OCI-LY1 (cell line): ENCODE measurements at regions not wholly inside any gene's neighbourhood (a gene's known extent, or its start where the extent isn't known, plus 50 kb on each side); places are given as distances from the start of the nearest gene placed in this dataset.
A peak's percentile ranks its signal among the peaks of the same experiment; 100 is the strongest.

ENCODE experiments used
- H2AFZ ChIP-seq: fragments of 200-600 bp; sonication (generic), shearing (Covaris generic); 2 replicates; pipeline ENCODE4 v1.6.0; 2014; ENCODE audit warnings: antibody characterized with exemption, mild to moderate bottlenecking, low read length
- H3F3A ChIP-seq: fragments of 200-600 bp; sonication (generic), shearing (Covaris generic); 2 replicates; pipeline ENCODE4 v1.6.0; 2014; ENCODE audit warnings: mild to moderate bottlenecking, antibody characterized with exemption, low read length, moderate library complexity; ENCODE audit not compliant: insufficient read depth
- H3K27ac ChIP-seq: fragments of 200-600 bp; sonication (generic); 2 replicates; pipeline ENCODE4 v1.5.1; 2014; ENCODE audit warnings: low read length, mixed run types, mild to moderate bottlenecking, low read depth; ENCODE audit not compliant: poor library complexity, severe bottlenecking
- H3K27me3 ChIP-seq: fragments of 200-600 bp; sonication (generic); 2 replicates; pipeline ENCODE4 v1.6.0; 2014; ENCODE audit warnings: antibody characterized with exemption, mild to moderate bottlenecking, low read length, moderate library complexity; ENCODE audit not compliant: insufficient read depth
- H3K36me3 ChIP-seq: fragments of 200-600 bp; sonication (generic); 2 replicates; pipeline ENCODE4 v1.6.1; 2014; ENCODE audit warnings: mild to moderate bottlenecking, antibody characterized with exemption, low read length, moderate library complexity, mixed read lengths; ENCODE audit not compliant: insufficient read depth
- H3K4me1 ChIP-seq: fragments of 200-600 bp; sonication (generic); 2 replicates; pipeline ENCODE4 v1.5.1; 2014; ENCODE audit warnings: mild to moderate bottlenecking, low read length, moderate library complexity; ENCODE audit not compliant: insufficient read depth, severe bottlenecking
- H3K4me2 ChIP-seq: fragments of 200-600 bp; sonication (generic), shearing (Covaris generic); 2 replicates; pipeline ENCODE4 v1.6.1; 2014; ENCODE audit warnings: low read length
- H3K4me3 ChIP-seq: fragments of 200-600 bp; sonication (generic); 2 replicates; pipeline ENCODE4 v1.5.1; 2014; ENCODE audit warnings: low read length, low read depth, mild to moderate bottlenecking, mixed read lengths; ENCODE audit not compliant: poor library complexity, severe bottlenecking
- H3K79me2 ChIP-seq: fragments of 200-600 bp; shearing (Covaris generic); 2 replicates; pipeline ENCODE4 v1.6.1; 2016; ENCODE audit warnings: mixed run types, low read length, mixed read lengths; ENCODE audit not compliant: insufficient read depth
- H3K9ac ChIP-seq: fragments of 200-600 bp; sonication (generic), shearing (Covaris generic); 2 replicates; pipeline ENCODE4 v1.6.1; 2014; ENCODE audit warnings: mild to moderate bottlenecking, low read length, mixed read lengths
- H3K9me2 ChIP-seq: fragments of 200-600 bp; sonication (generic), shearing (Covaris generic); 2 replicates; pipeline ENCODE4 v1.6.1; 2014; ENCODE audit warnings: low read depth, mild to moderate bottlenecking, low read length, mixed read lengths
- H3K9me3 ChIP-seq: fragments of 200-600 bp; shearing (Covaris generic); 2 replicates; pipeline ENCODE4 v1.6.1; 2014; ENCODE audit warnings: low read length, mixed read lengths
- H4K20me1 ChIP-seq: fragments of 200-600 bp; sonication (generic), shearing (Covaris generic); 2 replicates; pipeline ENCODE4 v1.6.0; 2016; ENCODE audit warnings: mild to moderate bottlenecking, low read length; ENCODE audit not compliant: insufficient read depth
- CTCF ChIP-seq: fragments of 200-600 bp; sonication (generic), shearing (Covaris generic); IDR thresholded peaks from 2 replicates; pipeline ENCODE4 v1.5.1; 2017; ENCODE audit warnings: mild to moderate bottlenecking, antibody characterized with exemption, low read length, moderate library complexity, mixed read lengths
- EZH2 ChIP-seq: fragments of 200-600 bp; sonication (generic), shearing (Covaris generic); IDR thresholded peaks from 2 replicates; pipeline ENCODE4 v1.8.0; 2017; ENCODE audit warnings: borderline replicate concordance, mixed run types, mild to moderate bottlenecking, antibody characterized with exemption, low read length, moderate library complexity, mixed read lengths

GRCh38 chr13:63481334-63481733 is 2065.7 kb upstream of the PCDH20 start:
- H3K27ac ChIP-seq = no peak overlapping the region
- H3K4me2 ChIP-seq = no peak overlapping the region
- H4K20me1 ChIP-seq = no peaks in the 10 kb centered on the region
- no peak for TF ChIP-seq EZH2
- no peaks in the 10 kb centered on the region for H3K4me1 ChIP-seq
- H2AFZ ChIP-seq = no peak overlapping the region
- no peaks in the 10 kb centered on the region for H3K9me2 ChIP-seq
- H3K4me3 ChIP-seq = no peak overlapping the region
- H3K9me3 ChIP-seq = no peaks in the 10 kb centered on the region
- no peaks in the 10 kb centered on the region for H3K36me3 ChIP-seq
- no peaks in the 10 kb centered on the region for H3F3A ChIP-seq
- H3K9ac ChIP-seq = no peak overlapping the region
- H3K79me2 ChIP-seq = no peaks in the 10 kb centered on the region
- no peaks in the 10 kb centered on the region for H3K27me3 ChIP-seq

DNA sequence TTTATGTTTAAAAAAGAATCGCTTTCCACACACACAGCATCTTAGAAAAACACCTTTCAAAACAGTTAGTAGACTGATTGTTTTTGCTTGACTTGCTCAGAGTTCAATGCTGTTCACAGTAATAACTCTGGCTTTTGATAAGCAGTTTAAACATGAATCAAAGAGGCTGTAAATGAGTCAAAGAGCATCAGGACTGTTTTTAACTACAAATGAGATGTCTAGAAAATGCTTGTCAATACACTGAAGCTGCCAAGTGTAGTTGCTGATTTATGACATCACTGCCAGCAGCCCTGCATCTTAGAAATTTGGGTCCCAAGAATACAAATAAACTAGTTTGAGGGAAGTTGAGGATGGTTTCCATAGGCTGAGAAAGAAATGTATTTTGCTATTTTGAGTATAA is 2057.1 kb upstream of the PCDH20 start:
- no peak for TF ChIP-seq CTCF
- Histone ChIP-seq H3K9me2 (no peaks in the 10 kb centered on the region), H3K4me2 (no peak overlapping the region), H2AFZ (no peak overlapping the region; the same call in 1 of the 2 replicates), H3K9me3 (no peaks in the 10 kb centered on the region), H3K4me1 (no peaks in the 10 kb centered on the region), H3F3A (no peaks in the 10 kb centered on the region), H3K27ac (no peak overlapping the region), H3K27me3 (no peaks in the 10 kb centered on the region), H3K36me3 (no peaks in the 10 kb centered on the region), H3K9ac (no peak overlapping the region), H4K20me1 (no peaks in the 10 kb centered on the region), H3K79me2 (no peaks in the 10 kb centered on the region), H3K4me3 (no peak overlapping the region)

- H3K9ac ChIP-seq = no peak overlapping the region
- H3K27me3 ChIP-seq = no peaks in the 10 kb centered on the region
- H3K27ac ChIP-seq = peak overlapping the region; percentile 6
- no peaks in the 10 kb centered on the region for H3K36me3 ChIP-seq
- H3K4me2 ChIP-seq = no peak overlapping the region
- H3K79me2 ChIP-seq = no peaks in the 10 kb centered on the region
- H3K4me1 ChIP-seq = no peaks in the 10 kb centered on the region
- no peak for TF ChIP-seq EZH2
- no peaks in the 10 kb centered on the region for H3F3A ChIP-seq
- H3K4me3 ChIP-seq = no peak overlapping the region
- H3K9me2 ChIP-seq = no peaks in the 10 kb centered on the region
- no peaks in the 10 kb centered on the region for H4K20me1 ChIP-seq
- peaks cover 4% of the 10 kb centered on the region; the same call in 1 of the 2 replicates for H3K9me3 ChIP-seq
- H2AFZ ChIP-seq = no peak overlapping the region
Measured at GRCh38 chr13:63463782-63464610, 2048.3 kb upstream of the PCDH20 start.

DNA sequence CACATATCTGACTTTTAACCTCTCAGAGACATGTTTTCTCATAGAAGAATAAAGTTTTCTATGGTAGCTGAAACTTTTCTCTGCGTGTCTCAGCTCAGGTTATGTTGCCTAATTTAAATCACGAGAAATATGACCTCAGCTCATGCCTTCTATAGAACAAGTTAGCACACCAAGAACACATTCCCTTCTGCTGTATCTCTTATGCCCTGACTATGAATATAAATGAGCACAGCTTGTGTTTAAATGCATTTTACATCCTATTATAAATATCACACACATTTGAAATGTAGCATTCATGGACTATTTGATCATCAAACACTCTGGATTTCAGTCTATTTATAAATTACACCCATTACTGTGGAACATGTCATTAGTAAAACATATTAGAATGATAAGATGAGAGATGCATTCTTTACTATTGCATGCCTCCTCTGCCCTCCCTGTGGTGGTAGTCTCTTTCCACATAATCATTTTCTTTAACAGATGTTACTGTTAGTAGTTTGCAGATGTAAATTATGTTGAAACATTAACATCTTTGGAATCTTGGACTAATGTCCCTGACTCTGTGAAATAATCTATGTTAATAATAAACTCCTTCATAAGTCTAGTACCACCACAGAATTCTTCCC is 2044.9 kb upstream of the PCDH20 start:
- H3K36me3 ChIP-seq = no peaks in the 10 kb centered on the region
- no peaks in the 10 kb centered on the region for H3K4me1 ChIP-seq
- H3K9me3 ChIP-seq = peaks cover under 1% of the 10 kb centered on the region; the same call in 1 of the 2 replicates
- H4K20me1 ChIP-seq = no peaks in the 10 kb centered on the region
- no peaks in the 10 kb centered on the region for H3F3A ChIP-seq
- no peak overlapping the region for H3K27ac ChIP-seq
- H3K4me3 ChIP-seq = no peak overlapping the region
- H3K9ac ChIP-seq = no peak overlapping the region
- H3K4me2 ChIP-seq = no peak overlapping the region
- no peak for TF ChIP-seq CTCF
- TF ChIP-seq EZH2 = no peak
- no peaks in the 10 kb centered on the region for H3K9me2 ChIP-seq
- H2AFZ ChIP-seq = no peak overlapping the region
- no peaks in the 10 kb centered on the region for H3K27me3 ChIP-seq
- H3K79me2 ChIP-seq = no peaks in the 10 kb centered on the region
